ENCODE measurements at regions not wholly inside any gene's neighbourhood (a gene's known extent, or its start where the extent isn't known, plus 50 kb on each side); places are given as distances from the start of the nearest gene placed in this dataset.

- H3K4me3 Mint-ChIP-seq: no peak overlapping the region
- H3K27ac Mint-ChIP-seq: no peak overlapping the region
- ATAC-seq (replicated peaks): no peak
- no peaks in the 10 kb centered on the region for H3K4me1 Mint-ChIP-seq
- no peaks in the 10 kb centered on the region for H3K27me3 Mint-ChIP-seq
- H3K36me3 Mint-ChIP-seq (ENCODE audit: low read depth): no peaks in the 10 kb centered on the region
- H3K9me3 Mint-ChIP-seq: peaks cover 10% of the 10 kb centered on the region
Measured at GRCh38 chr2:118698564-118698963, 148.9 kb downstream of the EN1 start.

GRCh38 chr2:118697781-118698180, 149.7 kb downstream of the EN1 start:
- Mint-ChIP-seq H3K27ac (no peak overlapping the region), H3K27me3 (no peaks in the 10 kb centered on the region), H3K9me3 (peaks cover 10% of the 10 kb centered on the region), H3K36me3 (ENCODE audit: low read depth) (no peaks in the 10 kb centered on the region), H3K4me3 (no peak overlapping the region), H3K4me1 (no peaks in the 10 kb centered on the region)
- ATAC-seq (replicated peaks): no peak

GRCh38 chr2:118696786-118697465, 150.5 kb downstream of the EN1 start:
- Mint-ChIP-seq H3K36me3 (ENCODE audit: low read depth) (no peaks in the 10 kb centered on the region), H3K27ac (no peak overlapping the region), H3K9me3 (peaks cover 10% of the 10 kb centered on the region), H3K4me1 (no peaks in the 10 kb centered on the region), H3K4me3 (no peak overlapping the region), H3K27me3 (peaks cover 5% of the 10 kb centered on the region)
- no peak for ATAC-seq (replicated peaks)

GRCh38 chr2:118693287-118693822, 154.1 kb downstream of the EN1 start:
- peaks cover 4% of the 10 kb centered on the region for H3K9me3 Mint-ChIP-seq
- ATAC-seq (replicated peaks): no peak
- H3K27me3 Mint-ChIP-seq: peaks cover 15% of the 10 kb centered on the region
- no peaks in the 10 kb centered on the region for H3K36me3 Mint-ChIP-seq (ENCODE audit: low read depth)
- no peak overlapping the region for H3K4me3 Mint-ChIP-seq
- no peaks in the 10 kb centered on the region for H3K4me1 Mint-ChIP-seq
- H3K27ac Mint-ChIP-seq: no peak overlapping the region

GRCh38 chr2:118689874-118690273, 157.6 kb downstream of the EN1 start:
- peaks cover 15% of the 10 kb centered on the region for H3K27me3 Mint-ChIP-seq
- no peak overlapping the region for H3K27ac Mint-ChIP-seq
- no peak for ATAC-seq (replicated peaks)
- no peaks in the 10 kb centered on the region for H3K4me1 Mint-ChIP-seq
- peaks cover 4% of the 10 kb centered on the region for H3K9me3 Mint-ChIP-seq
- H3K36me3 Mint-ChIP-seq (ENCODE audit: low read depth): no peaks in the 10 kb centered on the region
- no peak overlapping the region for H3K4me3 Mint-ChIP-seq

- no peak for ATAC-seq (replicated peaks)
- H3K36me3 Mint-ChIP-seq (ENCODE audit: low read depth): no peaks in the 10 kb centered on the region
- H3K27me3 Mint-ChIP-seq: peaks cover 15% of the 10 kb centered on the region
- no peaks in the 10 kb centered on the region for H3K4me1 Mint-ChIP-seq
- H3K4me3 Mint-ChIP-seq: no peak overlapping the region
- H3K9me3 Mint-ChIP-seq: peaks cover 4% of the 10 kb centered on the region
- no peak overlapping the region for H3K27ac Mint-ChIP-seq
Measured at GRCh38 chr2:118689456-118689855, 158.0 kb downstream of the EN1 start.

GRCh38 chr2:118689033-118689432, 158.4 kb downstream of the EN1 start:
- no peak overlapping the region for H3K27ac Mint-ChIP-seq
- ATAC-seq (replicated peaks): no peak

GRCh38 chr2:118687698-118688097, 159.8 kb downstream of the EN1 start:
- no peaks in the 10 kb centered on the region for H3K36me3 Mint-ChIP-seq (ENCODE audit: low read depth)
- H3K4me3 Mint-ChIP-seq: no peak overlapping the region
- no peak for ATAC-seq (replicated peaks)
- peaks cover 18% of the 10 kb centered on the region for H3K27me3 Mint-ChIP-seq
- H3K4me1 Mint-ChIP-seq: no peaks in the 10 kb centered on the region
- H3K27ac Mint-ChIP-seq: no peak overlapping the region
- H3K9me3 Mint-ChIP-seq: peaks cover 7% of the 10 kb centered on the region

More at GRCh38 chr2:118689033-118689432, 158.4 kb downstream of the EN1 start:
- peaks cover 4% of the 10 kb centered on the region for H3K9me3 Mint-ChIP-seq
- H3K36me3 Mint-ChIP-seq (ENCODE audit: low read depth): no peaks in the 10 kb centered on the region
- no peak overlapping the region for H3K4me3 Mint-ChIP-seq
- no peaks in the 10 kb centered on the region for H3K4me1 Mint-ChIP-seq
- H3K27me3 Mint-ChIP-seq: peaks cover 15% of the 10 kb centered on the region

- H3K27ac Mint-ChIP-seq: no peak overlapping the region
- no peak overlapping the region for H3K4me3 Mint-ChIP-seq
- no peaks in the 10 kb centered on the region for H3K4me1 Mint-ChIP-seq
- H3K9me3 Mint-ChIP-seq: peaks cover 8% of the 10 kb centered on the region
- H3K36me3 Mint-ChIP-seq (ENCODE audit: low read depth): no peaks in the 10 kb centered on the region
- peaks cover 15% of the 10 kb centered on the region for H3K27me3 Mint-ChIP-seq
- ATAC-seq (replicated peaks): no peak
Measured at GRCh38 chr2:118687192-118687591, 160.3 kb downstream of the EN1 start.

- H3K36me3 Mint-ChIP-seq (ENCODE audit: low read depth): no peaks in the 10 kb centered on the region
- peaks cover 13% of the 10 kb centered on the region for H3K27me3 Mint-ChIP-seq
- H3K27ac Mint-ChIP-seq: no peak overlapping the region
- no peak for ATAC-seq (replicated peaks)
- H3K9me3 Mint-ChIP-seq: peaks cover 8% of the 10 kb centered on the region
- H3K4me3 Mint-ChIP-seq: no peak overlapping the region
- H3K4me1 Mint-ChIP-seq: no peaks in the 10 kb centered on the region
Measured at GRCh38 chr2:118686346-118686745, 161.1 kb downstream of the EN1 start.

GRCh38 chr2:118683460-118683859, 164.0 kb downstream of the EN1 start:
- Mint-ChIP-seq H3K4me1 (no peaks in the 10 kb centered on the region), H3K4me3 (no peak overlapping the region), H3K27ac (no peak overlapping the region), H3K36me3 (ENCODE audit: low read depth) (no peaks in the 10 kb centered on the region), H3K9me3 (peaks cover 4% of the 10 kb centered on the region), H3K27me3 (peaks cover 7% of the 10 kb centered on the region)
- no peak for ATAC-seq (replicated peaks)

- ATAC-seq (replicated peaks): no peak
- H3K27ac Mint-ChIP-seq: no peak overlapping the region
- H3K4me3 Mint-ChIP-seq: no peak overlapping the region
Measured at GRCh38 chr2:118678985-118679384, 168.5 kb downstream of the EN1 start.

GRCh38 chr2:118677546-118677945, 169.9 kb downstream of the EN1 start:
- no peak overlapping the region for H3K27ac Mint-ChIP-seq
- no peaks in the 10 kb centered on the region for H3K9me3 Mint-ChIP-seq
- no peaks in the 10 kb centered on the region for H3K4me1 Mint-ChIP-seq
- no peak overlapping the region for H3K4me3 Mint-ChIP-seq
- H3K36me3 Mint-ChIP-seq (ENCODE audit: low read depth): no peaks in the 10 kb centered on the region
- no peak for ATAC-seq (replicated peaks)
- peaks cover 5% of the 10 kb centered on the region for H3K27me3 Mint-ChIP-seq

More at GRCh38 chr2:118678985-118679384, 168.5 kb downstream of the EN1 start:
- Mint-ChIP-seq H3K36me3 (ENCODE audit: low read depth) (no peaks in the 10 kb centered on the region), H3K27me3 (peaks cover 8% of the 10 kb centered on the region), H3K9me3 (peaks cover 4% of the 10 kb centered on the region), H3K4me1 (no peaks in the 10 kb centered on the region)

GRCh38 chr2:118675531-118675930, 171.9 kb downstream of the EN1 start:
- H3K4me3 Mint-ChIP-seq: no peak overlapping the region
- no peaks in the 10 kb centered on the region for H3K4me1 Mint-ChIP-seq
- no peak overlapping the region for H3K27ac Mint-ChIP-seq
- H3K36me3 Mint-ChIP-seq (ENCODE audit: low read depth): no peaks in the 10 kb centered on the region
- peaks cover 5% of the 10 kb centered on the region for H3K27me3 Mint-ChIP-seq
- no peak for ATAC-seq (replicated peaks)
- H3K9me3 Mint-ChIP-seq: no peaks in the 10 kb centered on the region

- Mint-ChIP-seq H3K4me1 (no peaks in the 10 kb centered on the region), H3K36me3 (ENCODE audit: low read depth) (no peaks in the 10 kb centered on the region), H3K4me3 (no peak overlapping the region), H3K9me3 (no peaks in the 10 kb centered on the region), H3K27me3 (no peaks in the 10 kb centered on the region), H3K27ac (no peak overlapping the region)
- no peak for ATAC-seq (replicated peaks)
Measured at GRCh38 chr2:118672571-118673158, 174.8 kb downstream of the EN1 start.
